ENCODE measurements at regions not wholly inside any gene's neighbourhood (a gene's known extent, or its start where the extent isn't known, plus 50 kb on each side); places are given as distances from the start of the nearest gene placed in this dataset.

DNA sequence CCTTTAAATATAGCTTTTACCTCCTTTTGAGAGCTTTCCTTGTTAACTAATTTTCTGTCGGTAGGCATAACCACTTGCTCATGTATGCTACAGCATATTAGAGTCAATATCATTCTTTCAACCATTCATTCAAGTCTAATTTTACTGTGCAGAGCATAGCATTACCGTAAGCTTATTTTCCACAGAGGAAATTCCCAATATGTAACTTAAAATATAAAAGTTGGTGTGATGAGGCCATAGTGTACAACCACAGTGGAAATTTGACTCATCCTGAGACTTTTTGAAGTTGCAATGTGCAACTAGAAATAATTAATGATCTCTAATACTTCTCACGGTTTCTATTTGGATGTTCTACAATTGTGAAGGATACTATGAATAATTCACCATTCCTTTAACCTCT is 80.6 kb upstream of the KLF6 start:
- TF ChIP-seq, protein P1, sequence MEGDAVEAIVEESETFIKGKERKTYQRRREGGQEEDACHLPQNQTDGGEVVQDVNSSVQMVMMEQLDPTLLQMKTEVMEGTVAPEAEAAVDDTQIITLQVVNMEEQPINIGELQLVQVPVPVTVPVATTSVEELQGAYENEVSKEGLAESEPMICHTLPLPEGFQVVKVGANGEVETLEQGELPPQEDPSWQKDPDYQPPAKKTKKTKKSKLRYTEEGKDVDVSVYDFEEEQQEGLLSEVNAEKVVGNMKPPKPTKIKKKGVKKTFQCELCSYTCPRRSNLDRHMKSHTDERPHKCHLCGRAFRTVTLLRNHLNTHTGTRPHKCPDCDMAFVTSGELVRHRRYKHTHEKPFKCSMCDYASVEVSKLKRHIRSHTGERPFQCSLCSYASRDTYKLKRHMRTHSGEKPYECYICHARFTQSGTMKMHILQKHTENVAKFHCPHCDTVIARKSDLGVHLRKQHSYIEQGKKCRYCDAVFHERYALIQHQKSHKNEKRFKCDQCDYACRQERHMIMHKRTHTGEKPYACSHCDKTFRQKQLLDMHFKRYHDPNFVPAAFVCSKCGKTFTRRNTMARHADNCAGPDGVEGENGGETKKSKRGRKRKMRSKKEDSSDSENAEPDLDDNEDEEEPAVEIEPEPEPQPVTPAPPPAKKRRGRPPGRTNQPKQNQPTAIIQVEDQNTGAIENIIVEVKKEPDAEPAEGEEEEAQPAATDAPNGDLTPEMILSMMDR (IDR thresholded peaks at IDR 0.05 in 4 of 5, conservative IDR thresholded peaks at IDR 0.05 in 1 of 5): no peak
- no peak for TF ChIP-seq POLR2A (IDR thresholded peaks at IDR 0.05)
